ENCODE measurements at regions not wholly inside any gene's neighbourhood (a gene's known extent, or its start where the extent isn't known, plus 50 kb on each side); places are given as distances from the start of the nearest gene placed in this dataset.

GRCh38 chr13:110802260-110802659 is 88.8 kb downstream of the ING1 start:
- H3K9me3 ChIP-seq, result no peaks in the 10 kb centered on the region
- DNase-seq (ENCODE audit: low spot score), result no peak
- no peaks in the 10 kb centered on the region for H3K27me3 ChIP-seq
- no peak for TF ChIP-seq CTCF (IDR thresholded peaks at IDR 0.05)
- no peak overlapping the region for H3K4me3 ChIP-seq
- H3K36me3 ChIP-seq, result no peaks in the 10 kb centered on the region
- no peak overlapping the region for H3K27ac ChIP-seq
- H3K4me1 ChIP-seq, result peaks cover 0 to 6% of the 10 kb centered on the region in 2 donors

DNA sequence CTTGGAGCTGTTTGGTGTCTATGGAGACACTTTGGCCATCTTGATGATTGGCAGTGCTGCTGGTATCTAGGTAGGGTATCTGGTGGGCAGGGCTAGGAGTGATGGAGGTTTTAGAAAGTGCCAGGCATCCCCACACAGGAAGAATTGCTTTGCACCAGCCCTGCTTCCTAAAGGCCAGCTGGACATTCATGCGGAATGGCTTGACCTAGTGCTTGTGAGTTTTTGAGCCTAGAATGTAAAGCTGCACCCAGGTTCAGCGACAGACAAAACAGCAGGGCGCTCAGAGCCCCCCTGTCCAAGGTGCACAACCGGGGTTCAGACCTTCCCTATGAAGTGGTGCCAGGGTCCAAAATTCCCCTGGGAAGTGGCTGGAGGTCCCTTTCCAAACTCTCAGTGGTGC is 93.1 kb downstream of the ING1 start:
- no peak for TF ChIP-seq CTCF (IDR thresholded peaks at IDR 0.05)
- H3K4me1 ChIP-seq, result peaks cover 0 to 2% of the 10 kb centered on the region in 2 donors
- H3K27ac ChIP-seq, result no peak overlapping the region
- H3K9me3 ChIP-seq, result no peaks in the 10 kb centered on the region
- DNase-seq (ENCODE audit: low spot score), result no peak
- H3K36me3 ChIP-seq, result no peaks in the 10 kb centered on the region
- H3K27me3 ChIP-seq, result no peaks in the 10 kb centered on the region
- H3K4me3 ChIP-seq, result no peak overlapping the region

GRCh38 chr13:110807546-110807945 is 94.0 kb downstream of the ING1 start:
- H3K9me3 ChIP-seq, result no peaks in the 10 kb centered on the region
- no peak overlapping the region for H3K4me3 ChIP-seq
- peaks cover 0 to 11% of the 10 kb centered on the region in 2 donors for H3K4me1 ChIP-seq
- no peak for TF ChIP-seq CTCF (IDR thresholded peaks at IDR 0.05)
- no peaks in the 10 kb centered on the region for H3K36me3 ChIP-seq
- no peak for DNase-seq (ENCODE audit: low spot score)
- H3K27me3 ChIP-seq, result no peaks in the 10 kb centered on the region
- no peak overlapping the region for H3K27ac ChIP-seq

DNA sequence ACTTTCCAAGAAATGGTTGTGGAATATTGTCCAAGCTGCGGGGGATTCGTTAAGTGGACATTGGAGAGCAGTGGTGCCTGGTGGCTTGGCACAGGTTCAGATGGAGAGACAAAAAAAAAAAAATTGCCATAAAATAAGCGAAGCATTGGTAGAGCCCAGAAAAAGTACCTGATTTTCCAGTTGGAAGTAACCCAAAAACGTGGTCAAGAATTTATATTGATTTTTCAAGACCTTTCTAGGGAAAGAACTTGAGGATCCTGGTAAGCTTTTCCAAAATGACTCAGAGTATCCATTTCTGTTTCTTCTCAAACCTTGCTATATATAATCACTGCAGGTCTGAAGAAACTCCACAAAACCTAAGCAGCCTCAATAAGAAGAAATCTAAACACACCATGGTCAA is 94.6 kb downstream of the ING1 start:
- TF ChIP-seq CTCF (IDR thresholded peaks at IDR 0.05), result no peak
- H3K4me1 ChIP-seq, result peaks cover 0 to 13% of the 10 kb centered on the region in 2 donors
- no peaks in the 10 kb centered on the region for H3K9me3 ChIP-seq
- no peak overlapping the region for H3K4me3 ChIP-seq
- DNase-seq (ENCODE audit: low spot score), result no peak
- H3K27me3 ChIP-seq, result no peaks in the 10 kb centered on the region
- no peak overlapping the region for H3K27ac ChIP-seq
- H3K36me3 ChIP-seq, result no peaks in the 10 kb centered on the region

DNA sequence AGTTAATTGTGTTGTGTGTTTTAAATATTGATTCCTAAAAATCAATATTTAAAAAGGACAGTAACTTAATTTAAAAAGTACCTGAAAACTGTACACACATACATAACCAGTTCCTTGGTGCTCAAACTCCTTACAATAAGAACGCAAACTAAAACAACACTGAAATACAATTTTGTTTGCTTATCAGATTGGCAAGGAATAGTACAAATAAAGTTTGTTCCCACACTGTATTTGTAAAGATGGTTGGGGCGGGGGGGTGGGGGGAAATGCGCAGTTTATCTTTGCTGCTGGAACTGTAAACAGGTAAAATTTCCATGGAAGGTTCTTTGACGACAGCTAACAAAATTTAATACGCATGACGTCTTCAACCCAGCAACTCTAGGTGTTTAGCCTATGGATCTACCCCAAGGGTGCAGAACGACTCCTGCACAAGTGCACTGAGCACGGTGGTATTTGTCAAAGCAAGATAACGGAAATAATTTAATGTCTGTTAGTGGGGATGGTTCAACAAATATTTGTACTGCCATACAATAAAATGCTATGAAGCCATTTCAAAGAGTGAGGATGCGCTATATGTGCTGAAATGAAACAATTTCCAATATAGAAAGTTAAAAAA is 96.5 kb downstream of the ING1 start:
- Histone ChIP-seq H3K4me3 (no peak overlapping the region), H3K27ac (no peak overlapping the region), H3K4me1 (peaks cover 0 to 13% of the 10 kb centered on the region in 2 donors), H3K9me3 (no peaks in the 10 kb centered on the region), H3K27me3 (no peaks in the 10 kb centered on the region), H3K36me3 (no peaks in the 10 kb centered on the region)
- peak; percentile 32 for DNase-seq (ENCODE audit: low spot score)
- TF ChIP-seq CTCF (IDR thresholded peaks at IDR 0.05), result no peak

All from right atrium auricular region (tissue), 2 donors.